SK-N-MC (cell line): ENCODE measurements at regions not wholly inside any gene's neighbourhood (a gene's known extent, or its start where the extent isn't known, plus 50 kb on each side); places are given as distances from the start of the nearest gene placed in this dataset.
"Not testable (repeated sequence)": the region's sequence is repeated elsewhere in the genome, so short reads cannot be mapped to it uniquely, and the experiment has no call there.

Experiments
- DNase-seq: peaks from one replicate; pipeline ENCODE4 v3.0.0-alpha.2; 2011; ENCODE audit warnings: low read depth, low spot score
- H3K27ac ChIP-seq: fragments of 200-600 bp; sonication (generic); 2 replicates; pipeline ENCODE4 v1.5.1; 2016; ENCODE audit warnings: mixed run types
- H3K36me3 ChIP-seq: fragments of 200-600 bp; sonication (generic); 2 replicates; pipeline ENCODE4 v1.6.1; 2017; ENCODE audit warnings: antibody characterized with exemption, low read length, mixed read lengths; ENCODE audit not compliant: insufficient read depth
- H3K4me3 ChIP-seq: fragments of 200-600 bp; sonication (generic); 2 replicates; pipeline ENCODE4 v1.5.1; 2016
- H3K9ac ChIP-seq: fragments of 200-600 bp; sonication (generic); 2 replicates; pipeline ENCODE4 v1.8.0; 2017; ENCODE audit warnings: mixed run types, mixed read lengths; ENCODE audit not compliant: insufficient read length
- H3K9me3 ChIP-seq: fragments of 200-600 bp; sonication (generic); 2 replicates; pipeline ENCODE4 v1.6.1; 2017; ENCODE audit warnings: low read depth, mild to moderate bottlenecking, antibody characterized with exemption, low read length, moderate library complexity, mixed read lengths
- EZH2 ChIP-seq: fragments of 200-600 bp; sonication (generic); IDR thresholded peaks from one replicate; pipeline ENCODE4 v1.6.1; 2017; ENCODE audit warnings: antibody characterized with exemption
- FOXP2 ChIP-seq: optimal IDR thresholded peaks from 2 replicates; pipeline ENCODE3; 2011; ENCODE audit warnings: mild to moderate bottlenecking, moderate library complexity; ENCODE audit not compliant: insufficient read depth; ENCODE audit errors: extremely low read length, control extremely low read depth
- POLR2AphosphoS5 ChIP-seq: IDR thresholded peaks from 2 replicates; pipeline ENCODE4 v1.6.1; 2012; ENCODE audit warnings: mild to moderate bottlenecking, low read depth, low read length, borderline replicate concordance

DNA sequence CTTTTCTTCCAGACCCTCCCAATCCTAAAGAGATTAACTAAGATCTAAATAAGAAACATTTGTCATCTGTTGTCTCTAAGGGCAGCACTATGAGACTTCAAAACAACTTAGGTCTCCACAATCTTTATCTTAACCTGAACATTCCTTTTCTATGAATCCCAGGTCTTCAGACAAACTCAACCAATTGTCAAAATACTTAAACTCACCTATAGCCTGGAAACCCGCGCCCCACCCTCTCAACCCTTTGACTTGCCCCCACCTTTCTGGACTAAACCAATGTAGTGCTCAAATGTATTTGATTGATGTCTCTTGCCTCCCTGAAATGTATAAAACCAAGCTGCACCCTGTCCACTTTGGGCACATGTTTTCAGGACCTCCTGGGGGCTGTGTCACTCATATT lies 76.5 kb upstream of the DMRT1 start:
- no peaks in the 10 kb centered on the region for H3K36me3 ChIP-seq
- DNase-seq, result no peak
- H3K4me3 ChIP-seq, result no peak overlapping the region
- H3K9ac ChIP-seq, result no peak overlapping the region
- TF ChIP-seq EZH2, result no peak
- no peak for TF ChIP-seq POLR2AphosphoS5
- no peak for TF ChIP-seq FOXP2
- H3K27ac ChIP-seq, result no peak overlapping the region
- no peaks in the 10 kb centered on the region for H3K9me3 ChIP-seq

DNA sequence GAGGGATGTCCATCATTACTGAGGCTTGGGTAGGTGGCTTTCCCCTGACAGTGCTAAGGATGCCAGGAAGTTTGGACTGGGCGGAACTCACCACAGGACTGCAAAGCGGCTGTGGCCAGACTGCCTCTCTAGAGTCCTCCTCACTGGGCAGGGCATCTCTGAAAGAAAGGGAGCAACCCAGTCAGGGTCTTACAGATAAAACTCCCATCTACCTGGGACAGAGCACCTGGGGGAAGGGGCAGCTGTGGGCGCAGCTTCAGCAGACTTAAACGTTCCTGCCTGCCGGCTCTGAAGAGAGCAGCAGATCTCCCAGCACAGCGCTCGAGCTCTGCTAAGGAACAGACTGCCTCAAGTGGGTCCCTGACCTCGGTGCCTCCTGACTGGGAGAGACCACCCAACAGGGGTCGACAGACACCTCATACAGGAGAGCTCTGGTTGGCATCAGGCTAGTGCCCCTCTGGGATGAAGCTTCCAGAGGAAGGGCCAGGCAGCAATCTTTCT lies 74.4 kb upstream of the DMRT1 start:
- not testable (repeated sequence) for DNase-seq, H3K9ac ChIP-seq, H3K4me3 ChIP-seq, H3K9me3 ChIP-seq, H3K27ac ChIP-seq, H3K36me3 ChIP-seq

DNA sequence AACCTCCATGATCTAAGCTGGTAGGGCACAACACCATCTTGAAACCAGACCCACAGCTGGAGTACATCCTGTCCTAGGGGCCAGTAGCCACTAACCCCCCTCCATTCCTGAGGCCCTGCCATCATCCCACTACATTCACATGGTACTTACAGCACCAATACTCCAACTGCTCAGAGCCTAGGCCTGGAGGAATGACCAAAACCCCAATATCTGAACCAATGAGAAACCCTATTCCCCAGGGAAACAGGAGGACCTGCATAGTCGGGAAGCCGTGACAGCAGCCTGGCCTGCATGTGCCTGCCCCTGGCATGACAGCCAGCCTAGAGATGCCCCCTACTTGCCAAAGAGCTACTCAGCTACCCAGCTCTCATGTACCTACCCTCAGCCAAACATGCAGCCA lies 65.4 kb upstream of the DMRT1 start:
- TF ChIP-seq FOXP2 (no peak), POLR2AphosphoS5 (no peak), EZH2 (no peak)
- Histone ChIP-seq H3K9ac (no peak overlapping the region), H3K27ac (no peak overlapping the region), H3K9me3 (no peaks in the 10 kb centered on the region), H3K36me3 (no peaks in the 10 kb centered on the region), H3K4me3 (no peak overlapping the region)
- no peak for DNase-seq

DNA sequence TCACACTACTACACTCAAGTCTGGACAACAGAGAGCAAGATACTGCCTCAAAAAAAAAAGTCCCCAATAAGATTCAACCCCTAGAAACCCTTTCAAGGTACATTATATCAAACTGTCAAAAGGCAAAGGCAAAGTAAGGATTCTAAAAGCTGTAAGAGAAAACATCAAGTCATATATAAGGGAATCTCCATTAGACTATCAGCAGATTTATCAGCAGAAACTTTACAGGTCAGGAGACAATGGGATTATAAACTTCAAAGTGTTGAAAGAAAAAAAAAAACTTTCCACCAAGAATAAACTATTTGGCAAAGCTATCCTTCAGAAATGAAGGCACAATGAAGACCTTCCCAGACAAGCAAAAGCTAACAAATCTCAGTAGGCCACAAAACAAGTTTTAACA lies 63.5 kb upstream of the DMRT1 start:
- Histone ChIP-seq H3K36me3 (no peaks in the 10 kb centered on the region), H3K9ac (no peak overlapping the region), H3K4me3 (no peak overlapping the region), H3K9me3 (no peaks in the 10 kb centered on the region), H3K27ac (no peak overlapping the region)
- TF ChIP-seq EZH2, result no peak
- TF ChIP-seq FOXP2, result no peak
- TF ChIP-seq POLR2AphosphoS5, result no peak
- DNase-seq, result no peak

DNA sequence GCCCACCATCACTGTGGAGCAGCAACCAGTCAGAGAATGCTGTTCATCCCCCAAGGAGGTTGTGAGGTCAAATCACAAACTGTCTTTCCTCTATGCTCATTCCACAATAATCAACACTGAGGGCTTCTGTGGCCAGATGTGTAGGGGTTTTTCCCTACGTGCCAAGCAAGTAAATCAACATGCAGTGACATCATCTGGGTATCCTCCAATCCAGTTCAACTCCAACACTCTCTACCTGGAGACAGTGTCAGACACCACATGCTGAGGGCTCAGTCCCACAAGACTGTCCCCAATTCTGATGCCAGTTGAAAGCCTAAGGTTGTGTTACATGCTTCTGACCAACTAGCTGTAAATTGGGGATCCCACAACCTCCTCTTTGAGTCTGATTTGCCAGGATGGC lies 57.3 kb upstream of the DMRT1 start:
- no peak for TF ChIP-seq POLR2AphosphoS5
- no peak for TF ChIP-seq FOXP2
- no peak for TF ChIP-seq EZH2
- DNase-seq, result no peak

DNA sequence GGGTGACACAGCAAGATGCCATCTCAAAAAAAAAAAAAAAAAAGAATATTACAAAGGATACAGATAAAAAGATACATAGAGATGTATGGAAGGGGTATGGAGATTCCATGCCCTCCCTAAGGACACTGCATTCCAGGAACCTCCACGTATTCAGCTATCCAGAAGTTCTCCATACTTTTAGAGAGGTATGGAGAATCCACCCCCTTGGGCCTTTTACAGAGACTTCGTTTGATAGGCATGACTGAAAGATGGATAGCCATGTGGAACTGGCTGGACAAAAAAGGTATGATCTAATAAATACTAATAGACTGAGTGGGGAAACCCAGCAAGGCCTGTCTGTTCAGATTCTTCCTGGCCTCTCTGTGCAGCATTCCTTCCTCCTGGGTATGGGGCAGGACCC lies 56.6 kb upstream of the DMRT1 start:
- H3K4me3 ChIP-seq, result no peak overlapping the region
- H3K9ac ChIP-seq, result no peak overlapping the region
- TF ChIP-seq EZH2, result no peak
- TF ChIP-seq FOXP2, result no peak
- no peak for TF ChIP-seq POLR2AphosphoS5
- DNase-seq, result no peak
- H3K36me3 ChIP-seq, result no peaks in the 10 kb centered on the region
- no peak overlapping the region for H3K27ac ChIP-seq
- H3K9me3 ChIP-seq, result no peaks in the 10 kb centered on the region

More for the DNA sequence above, 57.3 kb upstream of the DMRT1 start:
- no peaks in the 10 kb centered on the region for H3K36me3 ChIP-seq
- no peak overlapping the region for H3K27ac ChIP-seq
- no peaks in the 10 kb centered on the region for H3K9me3 ChIP-seq
- no peak overlapping the region for H3K4me3 ChIP-seq
- H3K9ac ChIP-seq, result no peak overlapping the region

DNA sequence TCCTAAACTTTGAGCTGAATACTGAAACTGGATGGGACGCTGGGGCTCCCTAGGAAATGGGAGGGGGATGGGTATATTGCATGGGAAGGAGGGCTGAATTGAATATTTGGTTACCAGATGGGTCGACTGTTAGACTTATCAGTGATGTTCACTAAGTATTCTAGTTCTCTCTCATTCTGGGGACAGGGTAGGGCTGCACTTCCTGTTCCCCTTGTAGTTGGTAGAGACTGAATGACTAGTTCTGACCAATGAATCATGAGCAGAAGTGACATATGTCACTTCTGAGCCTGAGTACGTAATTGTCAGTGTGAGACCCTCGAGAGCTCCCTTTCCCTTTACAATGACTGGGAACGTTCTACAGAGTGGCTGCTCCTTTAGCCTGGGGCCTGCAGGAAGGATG lies 55.5 kb upstream of the DMRT1 start:
- no peak for DNase-seq
- TF ChIP-seq EZH2 (no peak), FOXP2 (no peak), POLR2AphosphoS5 (no peak)
- H3K9me3 ChIP-seq, result no peaks in the 10 kb centered on the region
- no peak overlapping the region for H3K9ac ChIP-seq
- no peak overlapping the region for H3K4me3 ChIP-seq
- H3K36me3 ChIP-seq, result no peaks in the 10 kb centered on the region
- no peak overlapping the region for H3K27ac ChIP-seq

DNA sequence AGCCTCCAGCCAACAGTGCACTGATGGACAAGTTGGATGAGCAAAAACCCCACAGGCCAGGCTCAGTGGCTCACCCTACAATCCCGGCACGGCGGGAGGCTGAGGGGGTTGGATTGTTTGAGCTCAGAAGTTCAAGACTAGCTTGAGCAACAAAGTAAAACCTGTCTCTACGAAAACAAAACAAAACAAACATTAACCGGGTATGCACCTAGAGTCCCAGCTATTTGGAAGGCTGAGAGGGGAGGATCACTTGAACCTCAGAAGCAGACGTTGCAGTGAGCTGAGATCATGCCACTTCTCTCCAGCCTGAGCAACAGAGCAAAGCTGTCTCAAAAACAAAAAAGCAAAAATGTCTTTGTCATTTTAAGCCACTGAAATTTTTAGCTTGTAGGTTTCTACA lies 55.1 kb upstream of the DMRT1 start:
- no peak for DNase-seq
- TF ChIP-seq EZH2, result no peak
- no peak for TF ChIP-seq POLR2AphosphoS5
- no peak for TF ChIP-seq FOXP2
- no peak overlapping the region for H3K27ac ChIP-seq
- no peak overlapping the region for H3K4me3 ChIP-seq
- H3K9me3 ChIP-seq, result no peaks in the 10 kb centered on the region
- no peaks in the 10 kb centered on the region for H3K36me3 ChIP-seq
- H3K9ac ChIP-seq, result no peak overlapping the region

DNA sequence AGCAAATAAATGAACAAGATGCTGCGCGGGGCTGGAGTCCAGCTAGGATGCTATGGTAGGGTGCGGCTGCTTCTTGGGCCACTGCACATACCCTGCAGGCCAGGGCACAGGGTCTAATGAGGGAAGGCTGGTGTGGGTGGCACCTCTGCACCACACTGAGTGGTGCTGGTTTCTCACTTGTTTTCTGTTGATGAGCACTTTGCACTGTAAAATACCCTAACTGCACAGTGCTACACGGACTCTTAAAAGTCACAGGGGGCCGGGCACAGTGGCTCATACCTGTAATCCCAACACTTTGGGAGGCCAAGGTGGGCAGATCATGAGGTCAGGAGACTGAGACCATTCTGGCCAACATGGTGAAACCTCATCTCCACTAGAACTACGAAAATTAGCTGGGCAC lies 52.7 kb upstream of the DMRT1 start:
- TF ChIP-seq FOXP2 (no peak), EZH2 (no peak), POLR2AphosphoS5 (no peak)
- H3K9ac ChIP-seq, result no peak overlapping the region
- no peak for DNase-seq
- H3K27ac ChIP-seq, result no peak overlapping the region
- no peaks in the 10 kb centered on the region for H3K9me3 ChIP-seq
- no peak overlapping the region for H3K4me3 ChIP-seq
- H3K36me3 ChIP-seq, result no peaks in the 10 kb centered on the region
